Superior temporal gyrus (tissue), 1 donor: ENCODE measurements at regions not wholly inside any gene's neighbourhood (a gene's known extent, or its start where the extent isn't known, plus 50 kb on each side); places are given as distances from the start of the nearest gene placed in this dataset.
"Not testable (repeated sequence)": the region's sequence is repeated elsewhere in the genome, so short reads cannot be mapped to it uniquely, and the experiment has no call there.

Source experiments
- DNase-seq: peaks from one replicate; pipeline ENCODE4 v3.0.0-alpha.2; 2016; ENCODE audit errors: extremely low spot score

GRCh38 chr5:57002959-57003485 is 51.1 kb upstream of the MIER3 start:
- no peak for DNase-seq

GRCh38 chr5:57003566-57003965 is 51.6 kb upstream of the MIER3 start:
- not testable (repeated sequence) for DNase-seq

GRCh38 chr5:57004800-57005199 is 52.9 kb upstream of the MIER3 start:
- DNase-seq: no peak

GRCh38 chr5:57007344-57007743 is 55.4 kb upstream of the MIER3 start:
- DNase-seq: no peak

- DNase-seq: no peak
Observed at GRCh38 chr5:57009811-57010210, 57.9 kb upstream of the MIER3 start.

- no peak for DNase-seq
Observed at GRCh38 chr5:57010786-57011185, 58.9 kb upstream of the MIER3 start.

- DNase-seq: no peak
Observed at GRCh38 chr5:57012511-57012910, 60.6 kb upstream of the MIER3 start.

- DNase-seq: no peak
Observed at GRCh38 chr5:57025961-57026360, 74.0 kb upstream of the MIER3 start.

GRCh38 chr5:57028161-57028560 is 76.2 kb upstream of the MIER3 start:
- no peak for DNase-seq

GRCh38 chr5:57032151-57032551 is 80.2 kb upstream of the MIER3 start:
- DNase-seq: no peak

GRCh38 chr5:57033103-57033502 is 81.2 kb upstream of the MIER3 start:
- DNase-seq: no peak

- DNase-seq: no peak
Observed at GRCh38 chr5:57033503-57033902, 81.6 kb upstream of the MIER3 start.

- no peak for DNase-seq
Observed at GRCh38 chr5:57034201-57034916, 82.4 kb upstream of the MIER3 start.

GRCh38 chr5:57035955-57036354 is 84.0 kb upstream of the MIER3 start:
- no peak for DNase-seq

- no peak for DNase-seq
Observed at GRCh38 chr5:57036761-57037160, 84.8 kb upstream of the MIER3 start.

- peak; percentile 27 for DNase-seq
Observed at GRCh38 chr5:57037355-57037754, 85.4 kb upstream of the MIER3 start.

- no peak for DNase-seq
Observed at GRCh38 chr5:57041570-57041969, 89.6 kb upstream of the MIER3 start.

- no peak for DNase-seq
Observed at GRCh38 chr5:57042524-57042931, 90.6 kb upstream of the MIER3 start.

- DNase-seq: no peak
Observed at GRCh38 chr5:57054135-57054534, 102.2 kb upstream of the MIER3 start.

- DNase-seq: no peak
Observed at GRCh38 chr5:57054671-57055070, 102.7 kb upstream of the MIER3 start.

GRCh38 chr5:57055731-57056130 is 103.8 kb upstream of the MIER3 start:
- DNase-seq: no peak

GRCh38 chr5:57063773-57064172 is 110.1 kb upstream of the GPBP1 start:
- DNase-seq: no peak

GRCh38 chr5:57066924-57067596 is 106.8 kb upstream of the GPBP1 start:
- no peak for DNase-seq
